Endothelial cell of umbilical vein (primary cell): ENCODE measurements at regions not wholly inside any gene's neighbourhood (a gene's known extent, or its start where the extent isn't known, plus 50 kb on each side); places are given as distances from the start of the nearest gene placed in this dataset.

Experiments used
- BruUV-seq: library from RNA; stranded (reverse); fragments of 400-500 nt; replicated peaks from 2 replicates; lab custom pipeline; 2021; lab: Mats Ljungman, UMichigan
- CTCF ChIA-PET: fragments of 300-600, 350-600 bp; sonication (Branson Sonifier 250); formaldehyde crosslinking; loops from one replicate; lab custom pipeline; 2021; ENCODE audit warnings: antibody characterized with exemption, inconsistent platforms; lab: Charles Lee
- POLR2A ChIA-PET: fragments of 300-600, 350-600 bp; sonication (Branson Sonifier 250); formaldehyde crosslinking; loops from one replicate; lab custom pipeline; 2021; ENCODE audit warnings: antibody characterized with exemption, inconsistent platforms; lab: Charles Lee
- DNase-seq: peaks from one replicate; pipeline ENCODE4 v3.0.0-alpha.2; 2011; ENCODE audit warnings: low read depth, low spot score
- FAIRE-seq: peaks from 2 replicates; lab custom pipeline; 2011; peaks lifted over from hg19 to GRCh38; lab: Jason Lieb, UNC
- H2AFZ ChIP-seq: 2 replicates; pipeline ENCODE4 v1.6.0; 2012; ENCODE audit warnings: low read depth, low read length, control low read depth, inconsistent platforms
- H3K27ac ChIP-seq: 2 replicates; pipeline ENCODE4 v1.5.1; 2011; ENCODE audit warnings: low read depth, mild to moderate bottlenecking, control low read depth, low read length, moderate library complexity; ENCODE audit not compliant: insufficient read depth
- H3K27me3 ChIP-seq, 2 experiments: 2 replicates each; pipeline versions ENCODE4 v1.6.0 to v1.6.1; 2011; ENCODE audit warnings: low read length in 2 of 2, mixed read lengths in 1 of 2; ENCODE audit not compliant: control insufficient read depth in 2 of 2, insufficient read depth in 2 of 2
- H3K36me3 ChIP-seq, 2 experiments: 2 replicates in 1 of 2; 3 replicates in 1 of 2; pipeline ENCODE4 v1.5.1; 2011; ENCODE audit warnings: low read length in 2 of 2, mild to moderate bottlenecking in 1 of 2, moderate library complexity in 1 of 2; ENCODE audit not compliant: control insufficient read depth in 2 of 2, insufficient read depth in 2 of 2; ENCODE audit errors: extremely low read depth in 1 of 2
- H3K4me1 ChIP-seq: 3 replicates; pipeline ENCODE4 v1.5.1; 2011; ENCODE audit warnings: mild to moderate bottlenecking, low read length; ENCODE audit not compliant: control insufficient read depth, insufficient read depth; ENCODE audit errors: extremely low read depth
- H3K4me2 ChIP-seq: 2 replicates; pipeline ENCODE4 v1.6.1; 2011; ENCODE audit warnings: low read length, control low read depth, mixed read lengths; ENCODE audit not compliant: insufficient read depth
- H3K4me3 ChIP-seq, 3 experiments: fragments of 200-600 bp in 1 of 3; sonication (generic), shearing (Covaris generic) in 1 of 3; replicated peaks in 1 of 3; 2 replicates each; pipeline ENCODE4 v1.5.1; 2011 to 2016; ENCODE audit warnings: control low read depth in 3 of 3, low read length in 3 of 3, mild to moderate bottlenecking in 2 of 3, inconsistent platforms in 1 of 3, low read depth in 1 of 3, moderate library complexity in 1 of 3; ENCODE audit not compliant: insufficient read depth in 1 of 3
- H3K79me2 ChIP-seq: 2 replicates; pipeline ENCODE4 v1.6.0; 2012; ENCODE audit warnings: low read length, inconsistent platforms; ENCODE audit not compliant: control insufficient read depth, insufficient read depth
- H3K9ac ChIP-seq: replicated peaks from 2 replicates; pipeline ENCODE3; 2011; ENCODE audit warnings: low read length, control low read depth; ENCODE audit not compliant: insufficient read depth; ENCODE audit errors: extremely low read depth
- H3K9me1 ChIP-seq: replicated peaks from 3 replicates; pipeline ENCODE4 v1.6.0; 2011; ENCODE audit warnings: mild to moderate bottlenecking, low read length; ENCODE audit not compliant: control insufficient read depth, insufficient read depth; ENCODE audit errors: extremely low read depth
- H3K9me3 ChIP-seq: replicated peaks from 2 replicates; pipeline ENCODE4 v1.5.1; 2012; ENCODE audit warnings: low read length, inconsistent platforms; ENCODE audit not compliant: control insufficient read depth, insufficient read depth
- H4K20me1 ChIP-seq: replicated peaks from 2 replicates; pipeline ENCODE3; 2011; ENCODE audit warnings: mild to moderate bottlenecking, low read length; ENCODE audit not compliant: control insufficient read depth, insufficient read depth; ENCODE audit errors: extremely low read depth
- EZH2 ChIP-seq: IDR thresholded peaks from 2 replicates; pipeline ENCODE4 v1.6.1; 2012; ENCODE audit warnings: borderline replicate concordance, low read depth, mild to moderate bottlenecking, moderate library complexity, low read length, inconsistent platforms; ENCODE audit not compliant: severe bottlenecking
- FOS ChIP-seq: IDR thresholded peaks from 2 replicates; pipeline ENCODE4 v1.6.1; 2011; ENCODE audit warnings: mild to moderate bottlenecking, low read length, moderate library complexity, borderline replicate concordance; ENCODE audit not compliant: insufficient read depth
- JUN ChIP-seq: IDR thresholded peaks from 2 replicates; pipeline ENCODE4 v1.6.1; 2011; ENCODE audit warnings: borderline replicate concordance, low read depth; ENCODE audit not compliant: insufficient read length, insufficient read depth
- MAX ChIP-seq: IDR thresholded peaks from 2 replicates; pipeline ENCODE4 v1.6.1; 2011; ENCODE audit not compliant: insufficient read depth, insufficient read length
- MYC ChIP-seq: IDR thresholded peaks from one replicate; pipeline ENCODE4 v1.6.1; 2011; ENCODE audit warnings: mild to moderate bottlenecking, low read depth, low read length
- POLR2A ChIP-seq: IDR thresholded peaks from 2 replicates; pipeline ENCODE4 v1.6.1; 2012; ENCODE audit warnings: low read depth, mild to moderate bottlenecking, control low read depth, low read length
- POLR2AphosphoS5 ChIP-seq: IDR thresholded peaks from 2 replicates; pipeline ENCODE4 v1.6.1; 2012; ENCODE audit warnings: low read depth, mild to moderate bottlenecking, control low read depth, low read length, moderate library complexity; ENCODE audit not compliant: insufficient read depth
- dilution Hi-C: fragments of 300-500 bp; cut with MboI; formaldehyde crosslinking; loops from one replicate; pipeline ENCODE4 v1.15.0; 2019; ENCODE audit warnings: low sequenced_read_pairs; ENCODE audit not compliant: extremely low pct_ligation_motif_present
- intact Hi-C: fragments of 100-400 bp; cut with micrococcal nuclease; formaldehyde crosslinking; loops from one replicate; pipeline ENCODE4 v1.10.0; 2022
- TF ChIP-seq, protein P1 (sequence below), 2 donors: IDR thresholded peaks; 1 replicate in 1 of 2; 2 replicates in 1 of 2; pipeline ENCODE4 v1.5.1; 2011; ENCODE audit warnings: low read length in 2 of 2, mild to moderate bottlenecking in 2 of 2, moderate library complexity in 2 of 2, control low read depth in 1 of 2, inconsistent platforms in 1 of 2, low read depth in 1 of 2; ENCODE audit not compliant: insufficient read depth in 1 of 2; ENCODE audit errors: extremely low read depth in 1 of 2

DNA sequence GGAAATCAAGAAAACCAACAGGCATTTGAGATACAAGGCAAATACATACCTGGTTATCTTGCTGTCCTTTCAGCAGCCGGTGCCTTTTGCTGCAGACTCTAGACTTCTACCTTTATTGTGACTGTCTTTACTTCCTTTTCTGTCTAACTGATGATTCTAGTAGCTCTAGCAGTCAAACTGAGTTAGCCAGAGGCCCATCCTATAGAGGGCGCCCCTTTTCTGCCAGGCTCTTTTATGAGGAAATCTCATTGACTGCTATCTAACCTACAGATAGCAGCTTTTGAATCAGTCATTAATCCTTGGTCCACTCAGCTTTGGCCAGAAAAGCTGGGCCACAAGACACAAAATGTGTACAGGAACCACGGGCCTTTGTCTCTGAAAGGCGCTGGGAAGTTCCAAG lies 87.5 kb upstream of the WSB1 start:
- dilution Hi-C loops (no loop called here), intact Hi-C loops (no loop called here)
- H3K9me3 ChIP-seq: no peaks in the 10 kb centered on the region
- FAIRE-seq (no peak), DNase-seq (no peak)
- H3K4me3 ChIP-seq: no peak overlapping the region
- H2AFZ ChIP-seq: no peak overlapping the region
- H3K4me2 ChIP-seq: no peak overlapping the region
- no peak overlapping the region for H3K27ac ChIP-seq
- POLR2A ChIA-PET: no interaction called here
- no peaks in the 10 kb centered on the region for H3K36me3 ChIP-seq
- H3K79me2 ChIP-seq: no peaks in the 10 kb centered on the region
- no peaks in the 10 kb centered on the region for H4K20me1 ChIP-seq
- TF ChIP-seq, protein P1, sequence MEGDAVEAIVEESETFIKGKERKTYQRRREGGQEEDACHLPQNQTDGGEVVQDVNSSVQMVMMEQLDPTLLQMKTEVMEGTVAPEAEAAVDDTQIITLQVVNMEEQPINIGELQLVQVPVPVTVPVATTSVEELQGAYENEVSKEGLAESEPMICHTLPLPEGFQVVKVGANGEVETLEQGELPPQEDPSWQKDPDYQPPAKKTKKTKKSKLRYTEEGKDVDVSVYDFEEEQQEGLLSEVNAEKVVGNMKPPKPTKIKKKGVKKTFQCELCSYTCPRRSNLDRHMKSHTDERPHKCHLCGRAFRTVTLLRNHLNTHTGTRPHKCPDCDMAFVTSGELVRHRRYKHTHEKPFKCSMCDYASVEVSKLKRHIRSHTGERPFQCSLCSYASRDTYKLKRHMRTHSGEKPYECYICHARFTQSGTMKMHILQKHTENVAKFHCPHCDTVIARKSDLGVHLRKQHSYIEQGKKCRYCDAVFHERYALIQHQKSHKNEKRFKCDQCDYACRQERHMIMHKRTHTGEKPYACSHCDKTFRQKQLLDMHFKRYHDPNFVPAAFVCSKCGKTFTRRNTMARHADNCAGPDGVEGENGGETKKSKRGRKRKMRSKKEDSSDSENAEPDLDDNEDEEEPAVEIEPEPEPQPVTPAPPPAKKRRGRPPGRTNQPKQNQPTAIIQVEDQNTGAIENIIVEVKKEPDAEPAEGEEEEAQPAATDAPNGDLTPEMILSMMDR (IDR thresholded peaks at IDR 0.05; ENCODE audit: extremely low read depth in 1 of 2, insufficient read depth in 1 of 2, low read depth in 1 of 2, low read length in 2 of 2): peak in 1 of 2 donors; percentile 7
- TF ChIP-seq MYC: no peak
- no peak for TF ChIP-seq POLR2A
- no peak for TF ChIP-seq JUN
- no peak for TF ChIP-seq POLR2AphosphoS5
- TF ChIP-seq MAX: no peak
- TF ChIP-seq FOS: no peak
- no peak for TF ChIP-seq EZH2
- BruUV-seq: no TSS peak
- no peaks in the 10 kb centered on the region for H3K9me1 ChIP-seq
- H3K4me1 ChIP-seq: peaks cover 9% of the 10 kb centered on the region
- CTCF ChIA-PET: interaction anchor here (0.9 to 2.8 kb wide), 8 partner anchors 9 to 94 kb away, joined by 3 to 16 read pairs (median 6); no protein-coding TSS in a partner anchor
- H3K27me3 ChIP-seq: no peaks in the 10 kb centered on the region
- H3K9ac ChIP-seq: no peak overlapping the region
